Activated B cell treated with CpG ODN at 0.5 μM for 24 hours (primary cell): ENCODE measurements at regions not wholly inside any gene's neighbourhood (a gene's known extent, or its start where the extent isn't known, plus 50 kb on each side); places are given as distances from the start of the nearest gene placed in this dataset.

ENCODE experiments used
- ATAC-seq: fragments of 200-7000 bp; cut with Tn5 transposase; one replicate; pipeline ENCODE4 v1.10.0; 2021; ENCODE audit warnings: low read depth, mild to moderate bottlenecking, moderate library complexity
- CTCF ChIA-PET: fragments of 350-600 bp; sonication (Branson Sonifier 250); formaldehyde crosslinking; loops from one replicate; lab custom pipeline; 2021; ENCODE audit warnings: antibody characterized with exemption; lab: Charles Lee
- POLR2A ChIA-PET: fragments of 350-600 bp; sonication (Branson Sonifier 250); formaldehyde crosslinking; loops from one replicate; lab custom pipeline; 2021; ENCODE audit warnings: antibody characterized with exemption; lab: Charles Lee
- DNase-seq: peaks from one replicate; pipeline ENCODE4 v3.0.0; 2022
- H3K27ac Mint-ChIP-seq: one replicate; pipeline ENCODE4 v1.8.0; 2020; ENCODE audit warnings: mixed read lengths
- H3K27me3 Mint-ChIP-seq: one replicate; pipeline ENCODE4 v1.8.0; 2021; ENCODE audit warnings: mixed read lengths
- H3K36me3 Mint-ChIP-seq: one replicate; pipeline ENCODE4 v1.8.0; 2021; ENCODE audit warnings: low read depth, mixed read lengths
- H3K4me1 Mint-ChIP-seq: one replicate; pipeline ENCODE4 v1.8.0; 2021; ENCODE audit warnings: mixed read lengths
- H3K4me3 Mint-ChIP-seq: one replicate; pipeline ENCODE4 v1.8.0; 2020; ENCODE audit warnings: mild to moderate bottlenecking, mixed read lengths
- H3K9me3 Mint-ChIP-seq: one replicate; pipeline ENCODE4 v1.8.0; 2020; ENCODE audit warnings: mixed read lengths
- intact Hi-C: fragments of 100-400 bp; cut with micrococcal nuclease; formaldehyde crosslinking; loops from one replicate; pipeline ENCODE4 v1.15.1; 2024
- TF ChIP-seq, protein P1 (sequence below): fragments of 200-600 bp; IDR thresholded peaks from one replicate; pipeline ENCODE4 v1.8.0; 2022; ENCODE audit warnings: antibody characterized with exemption, mild to moderate bottlenecking

DNA sequence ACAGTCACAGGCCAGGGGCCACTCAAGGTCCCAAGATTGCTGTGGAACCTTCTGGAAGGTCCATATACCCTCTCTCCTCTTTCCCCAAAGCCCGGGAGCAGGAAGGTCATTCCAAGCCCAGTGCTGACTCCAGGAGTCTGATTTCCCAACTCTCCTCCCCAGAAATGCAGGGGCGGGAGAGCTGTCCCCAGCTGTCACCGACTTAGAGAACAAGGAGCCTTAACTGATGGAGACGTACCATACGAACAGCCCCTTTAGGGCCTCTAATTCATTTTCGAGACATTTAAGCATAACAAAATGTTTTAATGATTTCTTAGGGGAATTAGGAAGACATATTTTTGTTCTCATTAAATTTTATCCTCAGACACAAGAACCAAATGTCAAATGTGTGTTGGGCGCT lies 99.2 kb downstream of the PHETA1 start:
- intact Hi-C loops, result no loop called here
- no peak overlapping the region for H3K27ac Mint-ChIP-seq
- H3K9me3 Mint-ChIP-seq, result peaks cover 2% of the 10 kb centered on the region
- DNase-seq, result no peak
- no peaks in the 10 kb centered on the region for H3K36me3 Mint-ChIP-seq
- H3K4me1 Mint-ChIP-seq, result no peaks in the 10 kb centered on the region
- TF ChIP-seq, protein P1, sequence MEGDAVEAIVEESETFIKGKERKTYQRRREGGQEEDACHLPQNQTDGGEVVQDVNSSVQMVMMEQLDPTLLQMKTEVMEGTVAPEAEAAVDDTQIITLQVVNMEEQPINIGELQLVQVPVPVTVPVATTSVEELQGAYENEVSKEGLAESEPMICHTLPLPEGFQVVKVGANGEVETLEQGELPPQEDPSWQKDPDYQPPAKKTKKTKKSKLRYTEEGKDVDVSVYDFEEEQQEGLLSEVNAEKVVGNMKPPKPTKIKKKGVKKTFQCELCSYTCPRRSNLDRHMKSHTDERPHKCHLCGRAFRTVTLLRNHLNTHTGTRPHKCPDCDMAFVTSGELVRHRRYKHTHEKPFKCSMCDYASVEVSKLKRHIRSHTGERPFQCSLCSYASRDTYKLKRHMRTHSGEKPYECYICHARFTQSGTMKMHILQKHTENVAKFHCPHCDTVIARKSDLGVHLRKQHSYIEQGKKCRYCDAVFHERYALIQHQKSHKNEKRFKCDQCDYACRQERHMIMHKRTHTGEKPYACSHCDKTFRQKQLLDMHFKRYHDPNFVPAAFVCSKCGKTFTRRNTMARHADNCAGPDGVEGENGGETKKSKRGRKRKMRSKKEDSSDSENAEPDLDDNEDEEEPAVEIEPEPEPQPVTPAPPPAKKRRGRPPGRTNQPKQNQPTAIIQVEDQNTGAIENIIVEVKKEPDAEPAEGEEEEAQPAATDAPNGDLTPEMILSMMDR, result no peak
- POLR2A ChIA-PET, result no interaction called here
- ATAC-seq, result no peak
- no peak overlapping the region for H3K4me3 Mint-ChIP-seq
- H3K27me3 Mint-ChIP-seq, result peaks cover 14% of the 10 kb centered on the region
- CTCF ChIA-PET, result no interaction called here

DNA sequence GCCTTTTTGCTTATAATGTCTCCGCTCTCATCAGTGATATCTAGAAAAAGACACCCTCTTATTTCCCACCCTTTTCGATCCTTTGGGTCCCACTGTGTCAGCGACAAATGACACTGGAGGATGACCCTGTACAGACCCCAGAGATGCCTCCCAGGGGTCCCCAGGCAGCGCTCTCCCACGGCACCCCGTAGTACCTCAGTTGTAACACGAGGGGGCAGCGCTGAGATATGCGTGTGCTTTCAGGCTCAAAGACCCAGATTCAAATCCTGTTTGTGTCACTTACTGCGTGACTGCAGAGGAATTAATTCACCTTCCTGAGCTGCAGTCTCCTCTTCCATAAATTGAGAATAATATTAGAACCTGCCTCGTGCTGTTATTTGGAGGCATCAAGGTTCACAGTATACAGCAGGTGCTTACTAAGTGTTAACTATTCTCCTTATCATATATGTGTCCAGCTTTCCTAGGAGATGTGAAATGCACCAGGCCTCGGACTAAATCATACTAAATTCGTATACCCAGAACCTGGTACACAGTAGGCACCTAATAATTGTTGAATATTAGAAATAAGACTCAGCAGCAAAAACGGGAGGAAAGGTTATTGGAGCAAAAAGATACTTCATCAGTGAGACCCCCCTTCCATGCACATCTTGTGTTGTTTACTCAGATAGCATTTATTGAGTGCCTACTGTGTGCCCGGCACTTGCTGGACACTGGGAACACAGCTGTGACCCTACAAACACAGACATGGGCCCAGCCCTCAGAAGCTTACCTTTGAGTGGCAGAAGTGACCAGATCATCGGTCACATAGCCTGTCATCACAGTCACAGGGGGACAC lies 99.9 kb downstream of the PHETA1 start:
- Mint-ChIP-seq H3K36me3 (no peaks in the 10 kb centered on the region), H3K27me3 (peaks cover 12% of the 10 kb centered on the region), H3K4me3 (no peak overlapping the region), H3K9me3 (peaks cover 2% of the 10 kb centered on the region), H3K27ac (no peak overlapping the region), H3K4me1 (no peaks in the 10 kb centered on the region)
- intact Hi-C loops, result no loop called here
- TF ChIP-seq, protein P1, result no peak
- no peak for DNase-seq
- no peak for ATAC-seq
- CTCF ChIA-PET, result interaction anchor here (0.9 kb wide), 1 partner anchor 9 kb away, joined by 3 read pairs; no protein-coding TSS in a partner anchor
- POLR2A ChIA-PET, result no interaction called here

DNA sequence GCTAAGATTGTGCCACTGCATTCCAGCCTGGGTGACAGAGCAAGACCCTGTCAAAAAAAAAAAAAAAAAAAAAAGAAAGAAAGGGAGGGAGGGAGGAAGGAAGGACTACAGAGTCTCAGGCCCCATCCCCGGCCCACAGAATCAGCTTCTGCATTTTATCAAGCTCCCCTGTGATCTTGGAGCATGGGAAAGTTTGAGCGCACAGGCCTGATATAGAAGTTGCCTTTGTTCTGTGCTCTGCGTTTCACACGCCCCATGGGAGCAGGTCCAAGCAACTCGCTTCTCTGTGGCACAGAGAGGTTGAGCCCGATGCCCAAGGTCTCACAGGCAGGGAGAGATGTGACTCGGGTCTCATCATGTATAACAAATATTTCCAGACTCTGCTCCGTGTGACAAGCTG lies 101.8 kb downstream of the PHETA1 start:
- no peak overlapping the region for H3K4me3 Mint-ChIP-seq
- TF ChIP-seq, protein P1, result no peak
- H3K9me3 Mint-ChIP-seq, result peaks cover 2% of the 10 kb centered on the region
- no peak overlapping the region for H3K27ac Mint-ChIP-seq
- no peaks in the 10 kb centered on the region for H3K4me1 Mint-ChIP-seq
- intact Hi-C loops, result no loop called here
- ATAC-seq (no peak), DNase-seq (no peak)
- no peaks in the 10 kb centered on the region for H3K36me3 Mint-ChIP-seq
- POLR2A ChIA-PET, result interaction anchor here (0.7 kb wide), 1 partner anchor 931 kb away, joined by 10 read pairs; no protein-coding TSS in a partner anchor
- H3K27me3 Mint-ChIP-seq, result peaks cover 12% of the 10 kb centered on the region
- CTCF ChIA-PET, result no interaction called here

DNA sequence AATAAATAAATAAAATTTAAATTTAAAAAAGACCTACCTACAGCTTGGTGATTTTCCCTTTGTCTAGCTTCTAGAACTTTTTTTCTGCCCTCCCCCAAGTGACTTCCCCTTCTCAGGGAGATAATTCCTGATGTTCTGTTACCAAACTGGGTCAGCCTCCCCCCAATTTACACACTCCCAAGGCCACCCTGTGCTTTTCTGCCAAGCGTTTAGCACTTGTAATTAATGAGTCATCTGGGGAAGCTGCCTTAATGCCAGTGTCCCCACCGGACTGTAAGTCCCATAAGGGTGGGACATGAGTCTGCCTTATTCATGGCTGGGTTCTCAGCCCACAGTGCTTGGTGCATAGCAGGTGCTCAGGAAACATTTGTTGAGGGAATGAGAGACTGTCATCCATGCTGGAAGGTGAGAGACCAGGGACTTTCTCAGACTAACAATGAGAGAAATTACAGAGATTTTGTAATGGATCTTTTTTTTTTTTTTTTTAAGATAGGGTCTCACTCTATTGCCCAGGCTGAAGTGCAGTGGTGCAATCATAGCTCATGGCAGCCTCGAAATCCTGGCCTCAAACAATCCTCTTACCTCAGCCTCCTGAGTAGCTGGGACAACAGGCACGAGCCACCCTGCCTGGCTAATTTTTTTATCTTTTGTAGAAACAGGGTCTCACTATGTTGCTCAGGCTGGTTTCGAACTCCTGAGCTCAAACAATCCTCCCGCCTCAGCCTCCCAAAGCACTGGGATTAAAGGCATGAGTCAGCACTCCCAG lies 106.8 kb downstream of the PHETA1 start:
- ChIA-PET CTCF (no interaction called here), POLR2A (interaction anchor here (0.7 kb wide), 1 partner anchor 1744 kb away, joined by 4 read pairs; no protein-coding TSS in a partner anchor)
- Mint-ChIP-seq H3K27ac (no peak overlapping the region), H3K9me3 (no peaks in the 10 kb centered on the region), H3K4me3 (no peak overlapping the region), H3K36me3 (no peaks in the 10 kb centered on the region), H3K27me3 (peaks cover 10% of the 10 kb centered on the region), H3K4me1 (no peaks in the 10 kb centered on the region)
- no peak for DNase-seq
- TF ChIP-seq, protein P1, result no peak
- no peak for ATAC-seq
- intact Hi-C loops, result no loop called here

DNA sequence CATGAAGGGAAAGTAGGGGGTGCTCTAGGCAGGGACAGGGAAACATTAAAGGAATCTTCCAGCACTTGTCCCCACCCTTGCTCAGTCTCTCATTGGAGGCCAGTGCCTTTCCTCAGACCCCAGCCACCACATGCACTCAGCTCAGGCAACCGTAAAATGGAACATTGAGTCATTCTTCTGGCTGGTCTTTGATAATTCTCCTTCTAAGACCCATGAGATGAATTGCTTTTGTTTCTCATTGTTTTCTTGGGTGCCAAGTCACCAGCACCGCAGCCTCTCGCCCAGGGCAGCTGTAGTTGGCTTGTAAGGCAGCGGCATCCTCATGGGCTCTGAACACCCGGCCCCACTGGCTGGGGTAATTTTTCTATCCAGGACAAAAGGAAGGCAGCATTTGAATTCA lies 108.2 kb downstream of the PHETA1 start:
- POLR2A ChIA-PET, result interaction anchor here (1.1 kb wide), 1 partner anchor 1206 kb away, joined by 4 read pairs; no protein-coding TSS in a partner anchor
- intact Hi-C loops, result no loop called here
- H3K4me1 Mint-ChIP-seq, result no peaks in the 10 kb centered on the region

More for the DNA sequence above, 108.2 kb downstream of the PHETA1 start:
- CTCF ChIA-PET, result interaction anchor here (1.0 kb wide), 1 partner anchor 8 kb away, joined by 3 read pairs; no protein-coding TSS in a partner anchor
- no peak for DNase-seq
- Mint-ChIP-seq H3K27me3 (peaks cover 10% of the 10 kb centered on the region), H3K4me3 (no peak overlapping the region), H3K9me3 (no peaks in the 10 kb centered on the region), H3K27ac (no peak overlapping the region), H3K36me3 (no peaks in the 10 kb centered on the region)
- ATAC-seq, result no peak
- TF ChIP-seq, protein P1, result no peak
